ENCODE measurements at regions not wholly inside any gene's neighbourhood (a gene's known extent, or its start where the extent isn't known, plus 50 kb on each side); places are given as distances from the start of the nearest gene placed in this dataset.
"Not testable (repeated sequence)": the region's sequence is repeated elsewhere in the genome, so short reads cannot be mapped to it uniquely, and the experiment has no call there.

- no peak for FAIRE-seq
These were observed 85.9 kb upstream of the USP47 start for GRCh38 chr11:11755871-11756270.

DNA sequence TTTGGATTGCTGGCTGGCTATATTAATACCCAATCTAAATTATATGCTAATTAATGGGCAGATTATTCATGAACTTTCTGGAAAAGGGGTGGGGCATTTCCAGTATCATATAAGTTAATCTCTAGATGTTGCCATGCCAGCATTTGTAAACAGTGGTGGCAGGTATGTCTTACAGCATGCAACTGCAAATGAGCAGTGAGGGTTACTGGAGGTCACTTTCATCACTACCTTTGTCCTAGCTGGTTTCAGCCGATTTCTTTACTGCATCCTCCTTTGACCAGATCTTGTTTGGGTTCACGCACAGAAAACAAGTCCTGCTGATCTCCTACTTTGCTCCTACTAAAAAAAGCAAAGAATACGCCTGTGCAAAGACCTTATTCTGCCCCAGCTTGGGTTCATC lies 89.1 kb upstream of the USP47 start:
- no peak for FAIRE-seq

DNA sequence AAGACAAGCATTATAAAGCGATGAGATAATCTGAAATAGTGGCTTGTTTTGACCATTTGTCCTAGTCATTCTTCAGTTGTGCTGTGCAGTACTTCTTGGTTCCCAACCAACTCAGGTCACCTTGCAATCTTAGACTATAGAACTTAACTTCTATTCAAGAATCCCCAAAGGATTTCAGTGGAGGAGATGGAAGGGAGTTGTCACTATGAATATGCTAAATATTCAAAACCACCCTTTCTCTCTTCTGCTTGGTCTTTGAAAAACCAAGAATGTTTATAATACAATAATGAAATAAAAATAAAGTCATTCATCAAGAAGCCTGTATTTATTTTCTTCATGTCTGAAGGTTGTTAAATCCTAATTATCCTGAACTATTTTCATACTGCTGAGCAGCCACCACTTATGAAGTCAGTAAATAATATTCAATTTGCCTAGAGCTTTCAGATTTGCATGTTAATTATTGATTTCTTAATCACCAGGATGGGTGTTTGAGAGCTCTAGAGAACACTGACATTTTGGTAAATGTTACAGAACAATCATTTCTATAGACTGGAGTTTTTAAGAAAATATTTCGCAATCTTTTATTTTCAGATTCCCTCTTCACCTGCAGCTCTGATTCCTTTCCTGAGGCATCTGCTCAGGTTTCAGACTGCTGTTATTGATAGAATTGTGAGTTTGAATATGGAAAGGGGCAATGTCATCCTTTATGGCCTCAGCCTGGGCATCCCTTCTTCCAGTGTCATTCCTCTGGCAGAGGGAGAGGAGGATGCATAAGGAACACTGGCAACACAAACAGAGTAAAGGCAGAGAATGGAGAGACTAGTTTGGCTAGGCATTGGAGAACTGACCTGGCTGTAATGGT lies 91.5 kb upstream of the USP47 start:
- no peak for FAIRE-seq

- no peak for FAIRE-seq
These were observed 92.9 kb upstream of the USP47 start for GRCh38 chr11:11748706-11749365.

DNA sequence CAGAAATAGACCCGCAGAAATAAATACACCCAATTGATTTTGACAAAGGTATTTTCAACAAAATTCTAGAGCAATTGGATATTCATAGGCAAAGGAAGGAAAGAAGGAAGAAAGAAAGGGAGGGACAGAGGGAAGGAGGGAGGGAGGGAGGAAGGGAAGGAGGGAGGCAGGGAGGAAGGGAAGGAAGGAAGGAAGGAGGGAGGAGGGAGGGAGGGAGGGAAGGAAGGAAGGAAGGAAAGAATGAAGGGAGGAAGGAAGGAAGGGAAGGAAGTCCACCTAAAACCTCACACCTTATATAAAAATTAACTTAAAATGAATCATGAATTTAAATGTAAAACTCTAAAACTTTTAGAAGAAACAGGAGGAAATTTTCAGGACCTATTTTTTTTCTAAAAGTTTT lies 94.2 kb upstream of the USP47 start:
- FAIRE-seq, result no peak

DNA sequence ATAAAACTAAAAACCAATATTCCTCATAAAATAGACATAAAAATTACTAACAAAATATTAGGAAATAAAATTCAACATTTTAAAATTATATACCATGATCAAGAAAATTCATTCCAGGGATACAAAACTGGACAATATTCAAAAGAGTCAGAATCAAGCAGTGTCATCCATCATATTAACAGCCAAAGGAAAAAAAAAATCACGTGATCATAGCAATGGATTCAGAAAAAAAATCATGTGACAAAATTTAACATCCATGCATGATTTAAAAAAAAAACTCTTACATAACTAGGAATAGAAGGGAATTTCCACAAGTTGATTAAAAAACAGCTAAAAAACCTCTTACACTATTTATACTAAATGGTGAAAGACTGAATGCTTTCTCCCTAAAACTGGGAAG lies 95.3 kb upstream of the USP47 start:
- FAIRE-seq, result no peak

DNA sequence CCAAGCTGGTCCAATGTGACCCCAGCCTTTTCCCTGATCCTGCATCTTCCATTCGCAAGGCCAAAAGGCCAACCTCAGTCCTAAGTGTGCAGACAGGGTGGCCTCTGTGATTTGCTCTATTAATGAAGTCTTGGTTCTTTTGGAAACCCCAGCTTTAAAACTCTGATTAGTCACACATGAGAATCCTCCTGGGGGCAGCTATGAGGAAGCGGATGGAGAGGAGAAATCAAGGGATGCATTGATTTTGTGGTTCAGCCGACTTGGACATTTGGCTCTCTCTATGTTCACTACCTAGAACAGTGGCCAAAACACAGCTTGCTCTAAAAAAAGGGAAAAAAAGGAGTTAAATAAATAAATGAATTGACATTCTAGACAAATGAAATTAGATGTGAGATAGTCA lies 98.6 kb upstream of the USP47 start:
- FAIRE-seq, result no peak

- FAIRE-seq, result no peak
These were observed 99.3 kb upstream of the USP47 start for GRCh38 chr11:11742486-11742885.

DNA sequence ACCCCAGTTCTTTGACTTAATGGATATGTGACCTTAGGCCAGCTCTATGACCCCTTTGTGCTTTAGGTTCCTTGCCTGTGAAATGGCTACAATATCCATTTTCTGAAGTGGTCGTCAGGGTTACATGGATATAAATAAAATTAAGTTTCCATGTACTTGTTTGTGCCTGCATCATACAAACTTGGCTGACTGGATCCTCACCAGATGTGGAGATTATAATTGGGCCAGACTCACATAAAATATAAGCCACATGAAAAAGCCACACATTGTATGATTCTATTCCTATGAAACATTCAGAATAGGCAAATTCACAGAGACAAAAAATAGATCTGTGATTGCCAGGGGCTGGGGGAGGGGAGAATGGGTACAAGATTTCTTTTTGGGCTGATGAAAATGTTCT lies 100.9 kb upstream of the USP47 start:
- FAIRE-seq, result no peak

- FAIRE-seq, result no peak
These were observed 101.6 kb upstream of the USP47 start for GRCh38 chr11:11740073-11740702.

- FAIRE-seq, result no peak
These were observed 103.4 kb upstream of the USP47 start for GRCh38 chr11:11738370-11738769.

DNA sequence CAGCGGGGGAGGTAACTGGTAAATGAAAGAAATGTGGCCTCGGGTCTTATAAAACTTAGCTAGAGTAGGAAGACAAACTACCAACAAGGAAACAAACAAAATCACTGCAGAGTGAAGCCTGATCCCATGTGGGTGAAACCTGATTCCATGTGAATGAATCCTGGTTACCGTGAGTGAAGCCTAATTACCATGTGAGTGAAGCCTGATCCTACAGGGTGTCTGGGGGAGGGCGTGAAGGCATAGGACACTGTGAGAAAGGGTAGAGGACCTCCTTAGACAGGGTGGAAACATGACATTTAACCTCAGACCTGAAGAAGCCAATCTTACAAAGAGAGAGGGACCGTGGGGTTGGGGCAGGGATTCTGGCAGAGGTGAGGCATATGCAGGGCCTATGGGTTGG lies 106.2 kb upstream of the USP47 start:
- no peak for FAIRE-seq

DNA sequence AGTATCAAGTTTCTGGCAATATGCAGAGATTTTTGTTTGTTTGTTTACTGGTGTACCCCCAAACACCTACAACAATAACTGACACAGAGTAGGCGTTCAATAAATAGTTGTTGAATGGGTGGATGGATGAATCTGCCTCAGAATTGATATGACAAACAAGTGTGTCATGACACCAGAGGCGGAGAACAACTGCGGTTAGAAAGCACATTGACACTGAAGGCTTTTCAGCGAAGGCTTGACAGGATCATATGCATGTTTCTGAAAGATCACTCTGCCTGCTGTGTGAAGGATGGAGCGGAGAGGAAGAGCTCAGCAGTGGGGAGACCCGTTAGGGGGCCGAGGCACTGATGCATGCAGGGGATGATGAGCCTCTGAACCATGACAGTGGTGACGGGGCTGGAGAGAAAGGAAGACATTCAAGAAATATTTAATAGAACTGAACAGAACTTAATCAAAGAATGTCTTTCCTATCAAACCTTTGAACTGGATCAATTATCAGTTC lies 108.5 kb upstream of the USP47 start:
- FAIRE-seq, result no peak

DNA sequence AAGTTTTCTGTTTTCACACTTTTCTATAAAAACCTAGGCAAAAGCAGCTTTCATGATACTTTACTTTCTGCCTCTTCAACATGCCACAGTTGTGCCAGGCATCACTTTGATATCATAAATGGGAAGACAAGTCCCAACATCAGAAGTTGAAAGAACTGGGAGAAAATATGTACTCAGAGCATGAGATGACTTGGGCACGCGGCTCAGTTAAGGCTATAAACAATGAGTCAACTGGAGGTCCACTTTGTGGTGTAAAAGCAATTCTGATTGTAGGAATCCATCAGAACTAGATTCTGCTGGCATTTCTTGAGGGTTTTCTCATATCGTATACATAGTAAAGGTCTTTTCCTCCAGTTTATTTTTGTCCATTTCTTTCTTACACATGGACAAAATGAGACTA lies 109.7 kb upstream of the USP47 start:
- FAIRE-seq, result no peak

DNA sequence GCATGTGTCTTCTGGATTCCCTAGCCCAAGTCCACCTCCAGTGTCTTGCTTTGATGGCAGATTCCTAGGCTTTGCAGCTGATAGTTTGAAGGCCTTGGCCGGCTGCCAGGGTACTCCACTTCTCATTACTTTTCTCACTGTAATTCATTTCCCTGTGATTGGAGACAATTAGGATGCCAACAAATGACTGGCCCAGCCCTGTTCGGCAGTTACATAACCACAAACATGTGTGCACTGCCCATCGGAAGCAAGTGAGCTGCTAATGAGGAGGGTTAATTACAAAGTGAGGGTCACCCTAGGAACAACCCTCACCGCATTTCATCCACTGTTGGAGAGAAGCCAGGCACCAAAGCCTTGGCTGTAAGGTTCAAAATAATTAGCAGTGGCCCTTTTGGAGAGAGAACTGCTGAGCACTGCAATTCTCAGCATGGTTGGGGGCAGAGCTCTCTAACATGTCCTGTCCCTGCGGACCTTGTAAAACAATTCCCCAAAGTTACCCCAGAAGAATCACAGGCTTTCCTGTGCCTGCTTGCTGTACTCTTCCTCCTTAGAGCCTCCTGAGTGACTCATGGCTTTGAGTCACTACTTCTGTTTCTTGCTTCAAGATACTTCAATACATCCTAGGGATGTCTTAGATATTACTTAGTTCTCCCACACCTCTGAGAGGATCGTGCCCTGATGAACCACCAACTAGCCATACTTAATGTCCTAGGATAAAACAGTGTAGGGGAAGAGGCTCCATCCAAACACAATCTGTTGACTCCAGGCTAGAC lies 109.7 kb upstream of the GALNT18 start:
- no peak for FAIRE-seq

- FAIRE-seq, result no peak
These were observed 106.6 kb upstream of the GALNT18 start for GRCh38 chr11:11728386-11728785.

- FAIRE-seq, result no peak
These were observed 103.6 kb upstream of the GALNT18 start for GRCh38 chr11:11725438-11725837.

- FAIRE-seq, result no peak
These were observed 103.2 kb upstream of the GALNT18 start for GRCh38 chr11:11724994-11725393.

DNA sequence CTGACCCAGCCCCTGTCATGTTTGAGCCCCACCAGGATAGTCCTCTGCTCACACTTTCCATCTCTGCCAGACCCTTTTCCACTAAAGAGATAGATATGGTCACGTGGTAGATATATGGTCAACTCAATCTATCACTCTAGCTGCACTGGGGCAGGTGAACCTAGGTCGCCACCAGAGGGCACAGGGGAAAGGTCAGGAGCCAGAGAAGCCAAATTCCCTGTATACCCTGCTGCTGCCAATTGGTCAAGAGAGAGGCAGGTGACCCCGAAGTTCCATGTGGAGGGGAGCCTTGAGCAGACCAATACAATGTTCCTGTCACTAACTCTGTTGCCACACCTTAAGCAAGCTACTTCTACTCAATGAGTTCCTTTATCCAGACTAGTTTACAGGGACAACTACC lies 101.1 kb upstream of the GALNT18 start:
- FAIRE-seq, result no peak

- FAIRE-seq, result no peak
These were observed 100.4 kb upstream of the GALNT18 start for GRCh38 chr11:11722246-11722645.

DNA sequence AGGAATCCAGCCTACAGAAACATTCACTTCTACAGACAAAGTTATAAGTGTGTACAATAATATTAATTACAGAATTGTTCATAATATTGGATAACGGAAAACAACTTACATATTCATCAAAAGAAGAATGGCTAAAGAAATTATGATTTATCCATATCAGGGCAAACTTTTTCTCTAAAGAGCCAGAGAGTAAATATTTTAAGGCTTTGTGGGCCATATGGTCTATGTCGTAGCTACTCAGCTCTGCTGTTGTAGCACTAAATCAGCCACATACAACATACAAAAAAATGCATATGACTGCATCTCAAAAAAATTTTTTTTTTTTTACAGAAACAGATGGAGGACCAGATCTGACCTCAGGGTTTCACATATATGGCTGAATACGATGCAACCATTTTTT lies 96.7 kb upstream of the GALNT18 start:
- no peak for FAIRE-seq

GRCh38 chr11:11717064-11717725 lies 95.4 kb upstream of the GALNT18 start:
- no peak for FAIRE-seq

DNA sequence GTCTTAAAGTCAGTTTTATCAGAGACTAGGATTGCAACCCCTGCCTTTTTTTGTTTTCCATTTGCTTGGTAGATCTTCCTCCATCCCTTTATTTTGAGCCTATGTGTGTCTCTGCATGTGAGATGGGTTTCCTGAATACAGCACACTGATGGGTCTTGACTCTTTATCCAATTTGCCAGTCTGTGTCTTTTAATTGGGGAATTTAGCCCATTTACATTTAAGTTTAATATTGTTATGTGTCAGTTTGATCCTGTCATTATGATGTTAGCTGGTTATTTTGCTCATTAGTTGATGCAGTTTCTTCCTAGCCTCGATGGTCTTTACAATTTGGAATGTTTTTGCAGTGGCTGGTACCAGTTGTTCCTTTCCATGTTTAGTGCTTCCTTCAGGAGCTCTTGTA lies 93.3 kb upstream of the GALNT18 start:
- FAIRE-seq, result not testable (repeated sequence)
